ENCODE measurements at regions not wholly inside any gene's neighbourhood (a gene's known extent, or its start where the extent isn't known, plus 50 kb on each side); places are given as distances from the start of the nearest gene placed in this dataset.

DNA sequence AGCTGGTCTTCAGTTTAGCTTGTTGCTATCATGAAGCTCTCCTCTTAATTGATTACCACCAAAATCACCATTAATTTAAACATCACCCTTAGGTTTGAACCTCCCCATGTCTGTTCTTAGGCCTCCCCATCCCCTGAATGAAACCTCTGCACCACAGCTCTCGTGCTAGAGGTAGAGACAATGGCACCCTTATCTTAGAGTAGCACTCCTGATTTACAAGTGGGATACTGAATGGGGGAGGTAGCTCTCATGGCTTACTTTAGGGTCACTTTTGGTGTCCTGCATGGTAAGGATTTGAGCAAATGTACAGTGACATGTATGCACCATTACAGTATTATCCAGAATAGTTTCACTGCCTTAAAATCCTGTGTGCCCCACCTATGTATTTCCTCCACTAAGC, 115.6 kb upstream of the ADTRP start:
- ChIA-PET POLR2A (no interaction called here), CTCF (no interaction called here)
- H3K9me3 Mint-ChIP-seq (ENCODE audit: insufficient read depth) = no peaks in the 10 kb centered on the region

DNA sequence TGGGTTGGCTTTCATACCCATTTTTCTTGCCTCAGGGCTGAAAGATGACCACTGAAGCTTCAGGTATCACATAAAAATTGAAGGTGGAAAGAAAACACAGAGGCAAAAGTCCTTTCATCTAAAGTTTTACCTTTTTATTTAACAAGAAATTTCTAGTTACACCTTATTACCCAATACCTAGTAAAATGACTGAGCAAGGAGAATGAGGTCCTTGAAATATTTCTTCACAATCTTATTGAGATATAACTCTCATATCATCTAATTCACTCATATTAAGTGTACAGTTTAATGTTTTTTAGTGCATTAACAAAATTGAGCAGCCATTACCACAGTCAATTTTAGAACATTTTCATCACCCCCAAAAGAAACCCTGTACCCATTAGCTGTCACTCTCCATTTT, 112.9 kb upstream of the ADTRP start:
- H3K36me3 ChIP-seq (replicated peaks in 1 of 2; ENCODE audit: control extremely low read depth in 1 of 2, control insufficient read depth in 1 of 2, extremely low read depth in 1 of 2, insufficient read depth in 2 of 2, low read length in 1 of 2) = no peaks in the 10 kb centered on the region
- H3K4me2 ChIP-seq (replicated peaks; ENCODE audit: low read depth, low read length, poor library complexity, severe bottlenecking) = no peak overlapping the region
- H3K9ac ChIP-seq (ENCODE audit: low read length) = no peak overlapping the region
- H4K20me1 ChIP-seq (ENCODE audit: control insufficient read depth, insufficient read depth, low read length, poor library complexity, severe bottlenecking) = no peaks in the 10 kb centered on the region
- TF ChIP-seq, protein P1, sequence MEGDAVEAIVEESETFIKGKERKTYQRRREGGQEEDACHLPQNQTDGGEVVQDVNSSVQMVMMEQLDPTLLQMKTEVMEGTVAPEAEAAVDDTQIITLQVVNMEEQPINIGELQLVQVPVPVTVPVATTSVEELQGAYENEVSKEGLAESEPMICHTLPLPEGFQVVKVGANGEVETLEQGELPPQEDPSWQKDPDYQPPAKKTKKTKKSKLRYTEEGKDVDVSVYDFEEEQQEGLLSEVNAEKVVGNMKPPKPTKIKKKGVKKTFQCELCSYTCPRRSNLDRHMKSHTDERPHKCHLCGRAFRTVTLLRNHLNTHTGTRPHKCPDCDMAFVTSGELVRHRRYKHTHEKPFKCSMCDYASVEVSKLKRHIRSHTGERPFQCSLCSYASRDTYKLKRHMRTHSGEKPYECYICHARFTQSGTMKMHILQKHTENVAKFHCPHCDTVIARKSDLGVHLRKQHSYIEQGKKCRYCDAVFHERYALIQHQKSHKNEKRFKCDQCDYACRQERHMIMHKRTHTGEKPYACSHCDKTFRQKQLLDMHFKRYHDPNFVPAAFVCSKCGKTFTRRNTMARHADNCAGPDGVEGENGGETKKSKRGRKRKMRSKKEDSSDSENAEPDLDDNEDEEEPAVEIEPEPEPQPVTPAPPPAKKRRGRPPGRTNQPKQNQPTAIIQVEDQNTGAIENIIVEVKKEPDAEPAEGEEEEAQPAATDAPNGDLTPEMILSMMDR (IDR thresholded peaks at IDR 0.05) = no peak
- TF ChIP-seq EZH2 (IDR thresholded peaks at IDR 0.05; ENCODE audit: borderline replicate concordance, insufficient read depth, low read depth, low read length, poor library complexity, severe bottlenecking) = no peak
- H3K4me3 ChIP-seq (ENCODE audit: control extremely low read depth in 1 of 5, extremely low read depth in 1 of 5, insufficient read depth in 1 of 5, low read depth in 2 of 5, low read length in 4 of 5) = no peak overlapping the region
- DNase-seq (no peak), ATAC-seq (ENCODE audit: low read depth) (no peak)
- H3K4me1 ChIP-seq (ENCODE audit: control insufficient read depth in 2 of 2, insufficient read depth in 2 of 2, low read length in 2 of 2) = no peaks in the 10 kb centered on the region
- H3K4me1 Mint-ChIP-seq = peaks cover under 1% of the 10 kb centered on the region
- no peak overlapping the region for H3K4me3 Mint-ChIP-seq
- H3K79me2 ChIP-seq (ENCODE audit: control insufficient read depth, insufficient read depth, low read length) = no peaks in the 10 kb centered on the region
- no peak overlapping the region for H3K27ac Mint-ChIP-seq
- POLR2A ChIA-PET = no interaction called here
- no peaks in the 10 kb centered on the region for H3K27me3 ChIP-seq (replicated peaks in 1 of 4; ENCODE audit: control extremely low read depth in 1 of 4, control insufficient read depth in 3 of 4, insufficient read depth in 4 of 4, low read length in 3 of 4)
- CTCF ChIA-PET = no interaction called here
- H3K9me3 Mint-ChIP-seq (ENCODE audit: insufficient read depth) = no peaks in the 10 kb centered on the region
- intact Hi-C loops (cut with micrococcal nuclease) = no loop called here
- H3K27ac ChIP-seq (ENCODE audit: low read length in 2 of 2) = no peak overlapping the region
- no peaks in the 10 kb centered on the region for H3K9me3 ChIP-seq (ENCODE audit: control extremely low read depth in 1 of 3, control insufficient read depth in 2 of 3, insufficient read depth in 1 of 3, low read length in 2 of 3)
- H3K27me3 Mint-ChIP-seq = no peaks in the 10 kb centered on the region
- no peak overlapping the region for H2AFZ ChIP-seq (ENCODE audit: insufficient read depth, low read depth, low read length, poor library complexity, severe bottlenecking)

More for the DNA sequence above, 115.6 kb upstream of the ADTRP start:
- H3K36me3 ChIP-seq (replicated peaks in 1 of 2; ENCODE audit: control extremely low read depth in 1 of 2, control insufficient read depth in 1 of 2, extremely low read depth in 1 of 2, insufficient read depth in 2 of 2, low read length in 1 of 2) = no peaks in the 10 kb centered on the region
- H3K9ac ChIP-seq (ENCODE audit: low read length) = no peak overlapping the region
- DNase-seq (no peak), ATAC-seq (ENCODE audit: low read depth) (no peak)
- H4K20me1 ChIP-seq (ENCODE audit: control insufficient read depth, insufficient read depth, low read length, poor library complexity, severe bottlenecking) = no peaks in the 10 kb centered on the region
- intact Hi-C loops (cut with micrococcal nuclease) = no loop called here
- TF ChIP-seq, protein P1 (IDR thresholded peaks at IDR 0.05) = no peak
- TF ChIP-seq EZH2 (IDR thresholded peaks at IDR 0.05; ENCODE audit: borderline replicate concordance, insufficient read depth, low read depth, low read length, poor library complexity, severe bottlenecking) = no peak
- WGBS (ENCODE audit: insufficient coverage) = no CpG with 5 or more reads among the region's 1 CpG
- Mint-ChIP-seq H3K4me3 (no peak overlapping the region), H3K4me1 (peaks cover 3% of the 10 kb centered on the region), H3K27ac (no peak overlapping the region), H3K27me3 (no peaks in the 10 kb centered on the region)
- H3K4me3 ChIP-seq (ENCODE audit: control extremely low read depth in 1 of 5, extremely low read depth in 1 of 5, insufficient read depth in 1 of 5, low read depth in 2 of 5, low read length in 4 of 5) = no peak overlapping the region
- H3K9me3 ChIP-seq (ENCODE audit: control extremely low read depth in 1 of 3, control insufficient read depth in 2 of 3, insufficient read depth in 1 of 3, low read length in 2 of 3) = no peaks in the 10 kb centered on the region
- no peaks in the 10 kb centered on the region for H3K79me2 ChIP-seq (ENCODE audit: control insufficient read depth, insufficient read depth, low read length)
- no peak overlapping the region for H3K27ac ChIP-seq (ENCODE audit: low read length in 2 of 2)
- no peak overlapping the region for H3K4me2 ChIP-seq (replicated peaks; ENCODE audit: low read depth, low read length, poor library complexity, severe bottlenecking)
- no peaks in the 10 kb centered on the region for H3K4me1 ChIP-seq (ENCODE audit: control insufficient read depth in 2 of 2, insufficient read depth in 2 of 2, low read length in 2 of 2)
- H3K27me3 ChIP-seq (replicated peaks in 1 of 4; ENCODE audit: control extremely low read depth in 1 of 4, control insufficient read depth in 3 of 4, insufficient read depth in 4 of 4, low read length in 3 of 4) = no peaks in the 10 kb centered on the region
- H2AFZ ChIP-seq (ENCODE audit: insufficient read depth, low read depth, low read length, poor library complexity, severe bottlenecking) = no peak overlapping the region
